ENCODE measurements at regions not wholly inside any gene's neighbourhood (a gene's known extent, or its start where the extent isn't known, plus 50 kb on each side); places are given as distances from the start of the nearest gene placed in this dataset.

DNA sequence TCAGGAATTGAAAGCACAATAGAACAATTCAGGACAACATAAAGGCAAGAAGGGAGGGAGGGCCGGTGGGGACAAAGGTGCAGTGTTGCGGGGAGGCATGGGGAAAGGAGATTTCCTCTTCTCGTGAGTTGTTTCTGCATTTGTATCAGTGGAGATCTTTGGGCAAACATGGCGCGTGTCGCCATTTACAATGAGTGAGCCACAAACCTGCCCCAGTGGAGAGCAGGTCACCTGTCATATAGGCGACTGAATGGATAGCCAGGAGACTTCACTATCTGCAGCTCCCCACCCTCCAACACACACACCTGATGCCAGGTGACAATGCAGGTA, 87.7 kb upstream of the SLC45A1 start:
- TF ChIP-seq RCOR1 (IDR thresholded peaks at IDR 0.05; ENCODE audit: insufficient replicate concordance, low read length) (no peak), MAZ (IDR thresholded peaks at IDR 0.05; ENCODE audit: borderline replicate concordance, low read depth, low read length) (no peak), SMC3 (IDR thresholded peaks at IDR 0.05; ENCODE audit: low read depth, low read length) (no peak), MXI1 (IDR thresholded peaks at IDR 0.05; ENCODE audit: borderline replicate concordance, low read depth, low read length) (no peak), NFE2L2 (IDR thresholded peaks at IDR 0.05; ENCODE audit: low read depth, low read length) (no peak), CEBPB (IDR thresholded peaks at IDR 0.05; ENCODE audit: low read depth, low read length) (no peak), RAD21 (IDR thresholded peaks at IDR 0.05; ENCODE audit: low read length) (no peak)
- TF ChIP-seq, protein P1, sequence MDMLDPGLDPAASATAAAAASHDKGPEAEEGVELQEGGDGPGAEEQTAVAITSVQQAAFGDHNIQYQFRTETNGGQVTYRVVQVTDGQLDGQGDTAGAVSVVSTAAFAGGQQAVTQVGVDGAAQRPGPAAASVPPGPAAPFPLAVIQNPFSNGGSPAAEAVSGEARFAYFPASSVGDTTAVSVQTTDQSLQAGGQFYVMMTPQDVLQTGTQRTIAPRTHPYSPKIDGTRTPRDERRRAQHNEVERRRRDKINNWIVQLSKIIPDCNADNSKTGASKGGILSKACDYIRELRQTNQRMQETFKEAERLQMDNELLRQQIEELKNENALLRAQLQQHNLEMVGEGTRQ (IDR thresholded peaks at IDR 0.05; ENCODE audit: low read depth, low read length) = no peak
- TF ChIP-seq, protein P2, sequence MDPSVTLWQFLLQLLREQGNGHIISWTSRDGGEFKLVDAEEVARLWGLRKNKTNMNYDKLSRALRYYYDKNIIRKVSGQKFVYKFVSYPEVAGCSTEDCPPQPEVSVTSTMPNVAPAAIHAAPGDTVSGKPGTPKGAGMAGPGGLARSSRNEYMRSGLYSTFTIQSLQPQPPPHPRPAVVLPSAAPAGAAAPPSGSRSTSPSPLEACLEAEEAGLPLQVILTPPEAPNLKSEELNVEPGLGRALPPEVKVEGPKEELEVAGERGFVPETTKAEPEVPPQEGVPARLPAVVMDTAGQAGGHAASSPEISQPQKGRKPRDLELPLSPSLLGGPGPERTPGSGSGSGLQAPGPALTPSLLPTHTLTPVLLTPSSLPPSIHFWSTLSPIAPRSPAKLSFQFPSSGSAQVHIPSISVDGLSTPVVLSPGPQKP (IDR thresholded peaks at IDR 0.05; ENCODE audit: borderline replicate concordance, low read depth, low read length) = no peak
- CTCF ChIA-PET = interaction anchor here (0.6 kb wide), 1 partner anchor 22 kb away, joined by 3 read pairs; no protein-coding TSS in a partner anchor
- H2BK120ac ChIP-seq (ENCODE audit: low read depth, low read length) = peak overlapping the region; percentile 99
- no peaks in the 10 kb centered on the region for H3K27me3 ChIP-seq (ENCODE audit: control insufficient read depth, insufficient read depth, low read length)
- peak overlapping the region; percentile 88 for H3K23ac ChIP-seq (ENCODE audit: low read depth, low read length)
- H2AK9ac ChIP-seq (replicated peaks; ENCODE audit: low read depth, low read length, poor library complexity) = no peak overlapping the region
- peak overlapping the region; percentile 64 for H2AFZ ChIP-seq (replicated peaks; ENCODE audit: low read length, poor library complexity)
- peaks cover 10% of the 10 kb centered on the region for H3K9me1 ChIP-seq (ENCODE audit: insufficient read depth, low read length)
- no peaks in the 10 kb centered on the region for H3K36me3 ChIP-seq (ENCODE audit: control insufficient read depth, insufficient read depth, low read length)
- H2AK5ac ChIP-seq (ENCODE audit: low read depth, low read length) = peak overlapping the region; percentile 100
- H4K5ac ChIP-seq (ENCODE audit: low read depth, low read length) = peak overlapping the region; percentile 99
- peak overlapping the region; percentile 94 for H4K91ac ChIP-seq (ENCODE audit: insufficient read depth, low read depth, low read length)
- H4K8ac ChIP-seq (ENCODE audit: low read depth in 2 of 2, low read length in 2 of 2) = peak overlapping the region; percentile 88 to 99
- peaks cover 0 to 6% of the 10 kb centered on the region in 2 experiments; a peak in 1 of 4 replicates for H3K79me1 ChIP-seq (ENCODE audit: low read depth in 1 of 2, low read length in 2 of 2)
- POLR2A ChIA-PET (ENCODE audit: unreplicated experiment) = interaction anchor here (0.7 kb wide), 2 partner anchors 17 to 162 kb away, joined by 3 to 6 read pairs; no protein-coding TSS in a partner anchor
- ATAC-seq (ENCODE audit: low read depth) (no peak; the same call in 1 of the 2 replicates), DNase-seq (no peak)
- dilution Hi-C loops (cut with HindIII; ENCODE audit: low sequenced_read_pairs, unreplicated experiment) (no loop called here), in situ Hi-C loops (cut with MboI; ENCODE audit: low sequenced_read_pairs) (no loop called here), intact Hi-C loops (cut with micrococcal nuclease) (no loop called here)
- H2BK5ac ChIP-seq (ENCODE audit: low read depth, low read length, poor library complexity, severe bottlenecking) = peak overlapping the region; percentile 97
- H3K9me3 ChIP-seq (ENCODE audit: control insufficient read depth, insufficient read depth, low read length) = no peaks in the 10 kb centered on the region
- peak overlapping the region; percentile 70 for H3K9ac ChIP-seq (ENCODE audit: low read depth, low read length)
- H3K27ac ChIP-seq (ENCODE audit: insufficient read depth, low read length) = peak overlapping the region; percentile 99
- 92% methylated on average over 2 of the region's 7 CpGs; no CpG with 5 or more reads in 1 of the 2 experiments for WGBS, 2 experiments (ENCODE audit: extremely low coverage in 2 of 2, insufficient read length in 1 of 2)
- peak overlapping the region; percentile 92 for H3K14ac ChIP-seq (replicated peaks; ENCODE audit: low read depth, low read length)
- peak overlapping the region; percentile 62 for H3K56ac ChIP-seq (ENCODE audit: extremely low read depth, insufficient read depth, low read length)
- H4K20me1 ChIP-seq (ENCODE audit: insufficient read depth, low read length) = no peaks in the 10 kb centered on the region
- H2BK15ac ChIP-seq (ENCODE audit: low read depth, low read length) = peak overlapping the region; percentile 88
- no TSS peak for BruUV-seq (replicated peaks)
- no peak overlapping the region for H3K4me3 ChIP-seq (ENCODE audit: insufficient read depth, low read depth, low read length)
- peak overlapping the region; percentile 99 for H3K4ac ChIP-seq (ENCODE audit: low read depth, low read length)
- H2BK20ac ChIP-seq (ENCODE audit: low read depth, low read length) = peak overlapping the region; percentile 100
- H3K4me2 ChIP-seq (ENCODE audit: low read depth, low read length) = peak overlapping the region; percentile 77
- H3K4me1 ChIP-seq (ENCODE audit: control insufficient read depth, insufficient read depth, low read length) = peaks cover 10% of the 10 kb centered on the region
- peak overlapping the region; percentile 100 for H3K18ac ChIP-seq (ENCODE audit: low read depth, low read length)
